K562 (cell line): ENCODE measurements at regions not wholly inside any gene's neighbourhood (a gene's known extent, or its start where the extent isn't known, plus 50 kb on each side); places are given as distances from the start of the nearest gene placed in this dataset.

Source experiments
- ATAC-seq: fragments of 200-7000 bp; cut with Tn5 transposase; 3 replicates; pipeline ENCODE4 v1.9.1; 2020; ENCODE audit warnings: moderate library complexity
- BruUV-seq: library from RNA; stranded (reverse); fragments of 400-500 nt; replicated peaks from 2 replicates; lab custom pipeline; 2021; lab: Mats Ljungman, UMichigan
- CTCF ChIA-PET: fragments of 300-600 bp; formaldehyde crosslinking; extraction: SDS; loops from one replicate; lab custom pipeline; 2021; ENCODE audit warnings: low intra/inter-chr PET ratio; lab: Yijun Ruan, JAX
- POLR2A ChIA-PET: fragments of 300-600, 350-650 bp; sonication (Branson Sonifier 250); formaldehyde crosslinking; extraction: SDS; loops from one replicate; lab custom pipeline; 2021; ENCODE audit warnings: antibody characterized with exemption, inconsistent platforms; lab: Yijun Ruan, JAX
- DNase-seq, 4 experiments: peaks; one replicate each; pipeline versions ENCODE4 v3.0.0 to v3.0.0-alpha.2; 2011 to 2018; ENCODE audit warnings: low spot score in 3 of 4, mixed read lengths in 3 of 4; ENCODE audit errors: extremely low read depth in 1 of 4
- FAIRE-seq: peaks from 2 replicates; lab custom pipeline; 2011; peaks lifted over from hg19 to GRCh38; lab: Jason Lieb, UNC
- H2AFZ ChIP-seq: 2 replicates; pipeline ENCODE4 v1.6.0; 2011; ENCODE audit warnings: low read depth, low read length, control low read depth, inconsistent platforms
- H3K27ac ChIP-seq: fragments of 200-600 bp; 3 replicates; pipeline ENCODE4 v1.8.0; 2011; ENCODE audit warnings: low read depth, mild to moderate bottlenecking, control low read depth, inconsistent platforms, low read length, moderate library complexity, mixed read lengths; ENCODE audit errors: extremely low read depth
- H3K27me3 ChIP-seq, 2 experiments: fragments of 300-600 bp in 1 of 2; 2 replicates in 1 of 2; 3 replicates in 1 of 2; pipeline versions ENCODE4 v1.6.0 to v1.8.0; 2011; ENCODE audit warnings: inconsistent platforms in 2 of 2, low read length in 2 of 2, mild to moderate bottlenecking in 1 of 2, mixed read lengths in 1 of 2, moderate library complexity in 1 of 2; ENCODE audit not compliant: control insufficient read depth in 2 of 2, insufficient read depth in 2 of 2
- H3K36me3 ChIP-seq: fragments of 300-600 bp; 3 replicates; pipeline ENCODE4 v1.8.0; 2011; ENCODE audit warnings: mild to moderate bottlenecking, low read length, inconsistent platforms; ENCODE audit not compliant: control insufficient read depth, insufficient read depth
- H3K4me1 ChIP-seq, 2 experiments: fragments of 200-600 bp in 1 of 2; replicated peaks in 1 of 2; 2 replicates in 1 of 2; 3 replicates in 1 of 2; pipeline versions ENCODE4 v1.5.1 to v1.8.0; 2011; ENCODE audit warnings: inconsistent platforms in 2 of 2, low read length in 2 of 2, mild to moderate bottlenecking in 1 of 2, mixed read lengths in 1 of 2, moderate library complexity in 1 of 2; ENCODE audit not compliant: control insufficient read depth in 2 of 2, insufficient read depth in 2 of 2
- H3K4me2 ChIP-seq: 2 replicates; pipeline ENCODE4 v1.6.1; 2011; ENCODE audit warnings: low read length, control low read depth, inconsistent platforms, mixed read lengths; ENCODE audit not compliant: insufficient read depth
- H3K4me3 ChIP-seq: fragments of 200-600 bp; sonication (generic), shearing (Covaris generic); 2 replicates; pipeline ENCODE4 v1.5.1; 2016; ENCODE audit warnings: control low read depth, inconsistent platforms
- H3K79me2 ChIP-seq: fragments of 200-600 bp; 3 replicates; pipeline ENCODE4 v1.8.0; 2011; ENCODE audit warnings: low read length, inconsistent platforms; ENCODE audit not compliant: control insufficient read depth, insufficient read depth
- H3K9ac ChIP-seq, 2 experiments: 2 replicates each; pipeline versions ENCODE4 v1.6.0 to v1.6.1; 2011; ENCODE audit warnings: low read depth in 2 of 2, low read length in 2 of 2, control low read depth in 1 of 2, inconsistent platforms in 1 of 2, mild to moderate bottlenecking in 1 of 2, mixed read lengths in 1 of 2; ENCODE audit not compliant: insufficient read depth in 1 of 2
- H3K9me1 ChIP-seq: one replicate; pipeline ENCODE4 v1.6.0; 2011; ENCODE audit warnings: inconsistent platforms, mild to moderate bottlenecking, low read length, moderate library complexity; ENCODE audit not compliant: control insufficient read depth, insufficient read depth
- H3K9me3 ChIP-seq: replicated peaks from 2 replicates; pipeline ENCODE4 v1.5.1; 2011; ENCODE audit warnings: low read depth, low read length, inconsistent platforms; ENCODE audit not compliant: control insufficient read depth, insufficient read depth
- H4K20me1 ChIP-seq: replicated peaks from 2 replicates; pipeline ENCODE4 v1.6.1; 2011; ENCODE audit warnings: low read length, inconsistent platforms, mixed read lengths; ENCODE audit not compliant: control insufficient read depth, insufficient read depth
- ELF1 ChIP-seq: fragments of 200-800 bp; sonication (Bioruptor generic); IDR thresholded peaks from 2 replicates; pipeline ENCODE4 v1.6.1; 2016; ENCODE audit warnings: missing genetic modification characterization, missing compliant biosample characterization
- ERF ChIP-seq: fragments of 450-650 bp; formaldehyde crosslinking; IDR thresholded peaks from 2 replicates; pipeline ENCODE4 v1.4.0; 2020; ENCODE audit warnings: mild to moderate bottlenecking, mixed read lengths
- ESRRB ChIP-seq: fragments of 250-450 bp; sonication (Bioruptor Pico); IDR thresholded peaks from 2 replicates; pipeline ENCODE4 v1.5.0; 2020; ENCODE audit warnings: mild to moderate bottlenecking, moderate library complexity, borderline replicate concordance
- KDM2B ChIP-seq: fragments of 250-450 bp; sonication (Bioruptor Pico); IDR thresholded peaks from 2 replicates; pipeline ENCODE4 v1.8.0; 2021; ENCODE audit warnings: mild to moderate bottlenecking, moderate library complexity
- MTA1 ChIP-seq: fragments of 450-650 bp; IDR thresholded peaks from 2 replicates; pipeline ENCODE4 v1.6.1; 2017; ENCODE audit warnings: borderline replicate concordance
- MXD1 ChIP-seq: fragments of 250-450 bp; sonication (Bioruptor Pico); IDR thresholded peaks from 2 replicates; pipeline ENCODE4 v1.8.0; 2021; ENCODE audit warnings: borderline replicate concordance, mild to moderate bottlenecking, moderate library complexity; ENCODE audit not compliant: poor library complexity, severe bottlenecking
- PURB ChIP-seq: sonication (generic); formaldehyde crosslinking; IDR thresholded peaks from 2 replicates; pipeline ENCODE4 v1.9.0; 2021; ENCODE audit warnings: low read depth, mild to moderate bottlenecking, missing genetic modification reagents
- RNF2 ChIP-seq: sonication (generic); IDR thresholded peaks from 2 replicates; pipeline ENCODE4 v1.6.1; 2016
- SOX6 ChIP-seq: fragments of 450-650 bp; IDR thresholded peaks from 2 replicates; pipeline ENCODE4 v1.6.1; 2014; ENCODE audit warnings: mild to moderate bottlenecking
- TGIF2 ChIP-seq: sonication (generic); formaldehyde crosslinking; IDR thresholded peaks from 2 replicates; pipeline ENCODE4 v1.8.1; 2022; ENCODE audit warnings: mild to moderate bottlenecking, missing genetic modification reagents, moderate library complexity
- ZNF263 ChIP-seq: sonication (generic); formaldehyde crosslinking; IDR thresholded peaks from 2 replicates; pipeline ENCODE4 v1.8.0; 2022; ENCODE audit warnings: mild to moderate bottlenecking, missing genetic modification reagents, borderline replicate concordance
- WGBS: fragments of 100-300 bp; shearing (Covaris generic); methylation state at CpG from one replicate; pipeline ENCODE4 v1.1.6; 2016; ENCODE audit warnings: low coverage, mixed read lengths; ENCODE audit not compliant: insufficient coverage; ENCODE audit errors: missing lambda C conversion rate; 5-methylcytosine and 5-hydroxymethylcytosine counted together
- in situ Hi-C: fragments of 300-500 bp; cut with MboI; formaldehyde crosslinking; loops from 4 replicates; pipeline ENCODE4 v1.15.0; 2018; ENCODE audit warnings: inconsistent platforms, mixed read lengths
- intact Hi-C: fragments of 100-400 bp; cut with micrococcal nuclease; formaldehyde crosslinking; loops from 2 replicates; pipeline ENCODE4 v1.14.2; 2022
- TF ChIP-seq, protein P1 (sequence below), 2 experiments: fragments of 450-650 bp; IDR thresholded peaks; 2 replicates each; pipeline ENCODE4 v1.6.1; 2016; ENCODE audit warnings: mild to moderate bottlenecking in 2 of 2, borderline replicate concordance in 1 of 2, low read depth in 1 of 2, moderate library complexity in 1 of 2

GRCh38 chr6:100115407-100116101 is 121.5 kb upstream of the MCHR2 start:
- no peak for DNase-seq
- Histone ChIP-seq H3K4me1 (no peaks in the 10 kb centered on the region), H3K27me3 (peaks cover 0 to 6% of the 10 kb centered on the region in 2 experiments; a peak in 1 of 5 replicates), H3K4me3 (no peak overlapping the region), H4K20me1 (no peaks in the 10 kb centered on the region), H3K79me2 (no peaks in the 10 kb centered on the region), H3K9me3 (no peaks in the 10 kb centered on the region), H3K9ac (no peak overlapping the region), H3K36me3 (no peaks in the 10 kb centered on the region), H2AFZ (no peak overlapping the region), H3K9me1 (no peaks in the 10 kb centered on the region), H3K4me2 (no peak overlapping the region), H3K27ac (no peak overlapping the region)
- POLR2A ChIA-PET, result no interaction called here
- FAIRE-seq, result no peak
- in situ Hi-C loops, result loop anchor here (10.0 kb wide), 1 partner anchor 549 kb away; no protein-coding TSS in a partner anchor
- WGBS, result 6% methylated on average over 1 of the region's 1 CpG
- no TSS peak for BruUV-seq
- ATAC-seq, result no peak
- intact Hi-C loops, result loop anchor here (1.0 to 10.0 kb wide), 4 partner anchors 364 to 549 kb away; no protein-coding TSS in a partner anchor
- CTCF ChIA-PET, result interaction anchor here (3.9 kb wide), 1 partner anchor 542 kb away, joined by 35 read pairs; no protein-coding TSS in a partner anchor
- TF ChIP-seq, protein P1, sequence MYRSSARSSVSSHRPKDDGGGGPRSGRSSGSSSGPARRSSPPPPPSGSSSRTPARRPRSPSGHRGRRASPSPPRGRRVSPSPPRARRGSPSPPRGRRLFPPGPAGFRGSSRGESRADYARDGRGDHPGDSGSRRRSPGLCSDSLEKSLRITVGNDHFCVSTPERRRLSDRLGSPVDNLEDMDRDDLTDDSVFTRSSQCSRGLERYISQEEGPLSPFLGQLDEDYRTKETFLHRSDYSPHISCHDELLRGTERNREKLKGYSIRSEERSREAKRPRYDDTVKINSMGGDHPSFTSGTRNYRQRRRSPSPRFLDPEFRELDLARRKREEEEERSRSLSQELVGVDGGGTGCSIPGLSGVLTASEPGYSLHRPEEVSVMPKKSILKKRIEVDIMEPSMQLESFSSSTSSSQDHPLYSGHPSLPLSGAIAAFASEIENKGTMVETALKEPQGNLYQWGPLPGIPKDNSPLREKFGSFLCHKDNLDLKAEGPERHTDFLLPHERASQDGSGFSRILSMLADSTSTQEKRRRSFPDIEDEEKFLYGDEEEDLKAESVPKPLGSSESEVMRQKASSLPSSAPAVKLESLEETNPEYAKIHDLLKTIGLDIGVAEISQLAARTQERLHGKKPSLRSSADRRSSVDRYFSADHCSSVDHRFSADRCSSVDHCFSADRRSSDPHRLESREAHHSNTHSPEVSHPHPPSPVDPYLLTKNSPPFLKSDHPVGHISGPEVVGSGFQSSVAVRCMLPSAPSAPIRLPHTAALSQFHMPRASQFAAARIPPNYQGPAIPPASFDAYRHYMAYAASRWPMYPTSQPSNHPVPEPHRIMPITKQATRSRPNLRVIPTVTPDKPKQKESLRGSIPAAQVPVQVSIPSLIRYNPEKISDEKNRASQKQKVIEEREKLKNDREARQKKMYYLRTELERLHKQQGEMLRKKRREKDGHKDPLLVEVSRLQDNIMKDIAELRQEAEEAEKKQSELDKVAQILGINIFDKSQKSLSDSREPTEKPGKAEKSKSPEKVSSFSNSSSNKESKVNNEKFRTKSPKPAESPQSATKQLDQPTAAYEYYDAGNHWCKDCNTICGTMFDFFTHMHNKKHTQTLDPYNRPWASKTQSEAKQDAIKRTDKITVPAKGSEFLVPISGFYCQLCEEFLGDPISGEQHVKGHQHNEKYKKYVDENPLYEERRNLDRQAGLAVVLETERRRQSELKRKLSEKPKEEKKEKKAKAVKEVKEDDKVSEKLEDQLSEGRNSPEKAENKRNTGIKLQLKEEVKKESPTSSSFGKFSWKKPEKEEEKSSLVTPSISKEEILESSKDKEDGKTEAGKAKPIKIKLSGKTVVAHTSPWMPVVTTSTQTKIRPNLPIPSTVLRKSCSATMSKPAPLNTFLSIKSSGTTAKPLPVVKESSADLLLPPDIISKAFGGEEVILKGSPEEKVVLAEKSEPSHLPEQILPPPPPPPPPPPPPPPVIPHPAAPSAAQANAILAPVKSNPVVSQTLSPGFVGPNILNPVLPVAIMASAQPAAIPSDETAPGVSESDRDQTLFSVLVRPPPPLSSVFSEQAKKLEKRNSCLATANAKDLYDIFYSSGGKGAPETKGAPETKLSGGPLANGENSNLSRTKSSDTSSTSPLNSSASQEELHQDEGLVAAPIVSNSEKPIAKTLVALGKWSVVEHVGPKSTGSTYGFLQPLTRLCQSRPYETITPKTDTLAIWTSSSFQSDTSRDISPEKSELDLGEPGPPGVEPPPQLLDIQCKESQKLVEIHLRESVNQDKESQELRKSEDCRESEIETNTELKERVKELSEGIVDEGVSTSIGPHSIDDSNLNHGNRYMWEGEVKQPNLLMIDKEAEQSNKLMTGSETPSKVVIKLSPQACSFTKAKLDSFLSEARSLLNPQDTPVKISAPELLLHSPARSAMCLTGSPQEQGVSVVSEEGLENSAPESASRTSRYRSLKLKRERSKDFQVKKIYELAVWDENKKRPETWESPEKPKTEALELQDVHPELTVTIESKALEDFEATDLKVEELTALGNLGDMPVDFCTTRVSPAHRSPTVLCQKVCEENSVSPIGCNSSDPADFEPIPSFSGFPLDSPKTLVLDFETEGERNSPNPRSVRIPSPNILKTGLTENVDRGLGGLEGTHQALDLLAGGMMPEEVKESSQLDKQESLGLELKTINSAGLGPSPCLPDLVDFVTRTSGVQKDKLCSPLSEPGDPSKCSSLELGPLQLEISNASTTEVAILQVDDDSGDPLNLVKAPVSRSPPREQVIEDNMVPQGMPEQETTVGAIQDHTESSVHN (IDR thresholded peaks at IDR 0.05; ENCODE audit: borderline replicate concordance in 1 of 2, low read depth in 1 of 2), result no peak
- TF ChIP-seq ERF (CRISPR knock-in tag) (no peak), MXD1 (CRISPR knock-in tag) (no peak), RNF2 (no peak), ZNF263 (no peak), MTA1 (no peak), ELF1 (tag) (no peak), ESRRB (no peak), SOX6 (no peak), PURB (CRISPR knock-in tag) (no peak), TGIF2 (no peak), KDM2B (CRISPR knock-in tag) (no peak)
